ENCODE measurements at regions not wholly inside any gene's neighbourhood (a gene's known extent, or its start where the extent isn't known, plus 50 kb on each side); places are given as distances from the start of the nearest gene placed in this dataset.

GRCh38 chr2:133732059-133732458 is 163.8 kb upstream of the NCKAP5 start:
- TF ChIP-seq, protein P1, sequence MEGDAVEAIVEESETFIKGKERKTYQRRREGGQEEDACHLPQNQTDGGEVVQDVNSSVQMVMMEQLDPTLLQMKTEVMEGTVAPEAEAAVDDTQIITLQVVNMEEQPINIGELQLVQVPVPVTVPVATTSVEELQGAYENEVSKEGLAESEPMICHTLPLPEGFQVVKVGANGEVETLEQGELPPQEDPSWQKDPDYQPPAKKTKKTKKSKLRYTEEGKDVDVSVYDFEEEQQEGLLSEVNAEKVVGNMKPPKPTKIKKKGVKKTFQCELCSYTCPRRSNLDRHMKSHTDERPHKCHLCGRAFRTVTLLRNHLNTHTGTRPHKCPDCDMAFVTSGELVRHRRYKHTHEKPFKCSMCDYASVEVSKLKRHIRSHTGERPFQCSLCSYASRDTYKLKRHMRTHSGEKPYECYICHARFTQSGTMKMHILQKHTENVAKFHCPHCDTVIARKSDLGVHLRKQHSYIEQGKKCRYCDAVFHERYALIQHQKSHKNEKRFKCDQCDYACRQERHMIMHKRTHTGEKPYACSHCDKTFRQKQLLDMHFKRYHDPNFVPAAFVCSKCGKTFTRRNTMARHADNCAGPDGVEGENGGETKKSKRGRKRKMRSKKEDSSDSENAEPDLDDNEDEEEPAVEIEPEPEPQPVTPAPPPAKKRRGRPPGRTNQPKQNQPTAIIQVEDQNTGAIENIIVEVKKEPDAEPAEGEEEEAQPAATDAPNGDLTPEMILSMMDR (IDR thresholded peaks at IDR 0.05): no peak
- no peak for TF ChIP-seq ZFX (IDR thresholded peaks at IDR 0.05; ENCODE audit: borderline replicate concordance)

Measured in 22Rv1 (cell line).